ENCODE measurements at regions not wholly inside any gene's neighbourhood (a gene's known extent, or its start where the extent isn't known, plus 50 kb on each side); places are given as distances from the start of the nearest gene placed in this dataset.

- no peak overlapping the region for H3K9ac ChIP-seq (ENCODE audit: low read length in 5 of 5)
- H3K9me3 ChIP-seq (ENCODE audit: control insufficient read depth in 5 of 5, low read length in 5 of 5), result no peaks in the 10 kb centered on the region
- H3K4me3 ChIP-seq (ENCODE audit: low read depth in 1 of 5, low read length in 5 of 5), result no peak overlapping the region
- H3K27ac ChIP-seq (ENCODE audit: low read depth, low read length), result no peak overlapping the region
- H3K27me3 ChIP-seq (ENCODE audit: control insufficient read depth in 5 of 5, insufficient read depth in 4 of 5, low read length in 5 of 5), result no peaks in the 10 kb centered on the region
- H3K36me3 ChIP-seq (ENCODE audit: control insufficient read depth in 5 of 5, insufficient read depth in 5 of 5, low read length in 5 of 5), result no peaks in the 10 kb centered on the region
- no peaks in the 10 kb centered on the region for H3K4me1 ChIP-seq (ENCODE audit: control insufficient read depth in 5 of 5, insufficient read depth in 5 of 5, low read length in 5 of 5)
Measured at GRCh38 chr5:20678814-20679298, 690.9 kb upstream of the CDH18 start.

DNA sequence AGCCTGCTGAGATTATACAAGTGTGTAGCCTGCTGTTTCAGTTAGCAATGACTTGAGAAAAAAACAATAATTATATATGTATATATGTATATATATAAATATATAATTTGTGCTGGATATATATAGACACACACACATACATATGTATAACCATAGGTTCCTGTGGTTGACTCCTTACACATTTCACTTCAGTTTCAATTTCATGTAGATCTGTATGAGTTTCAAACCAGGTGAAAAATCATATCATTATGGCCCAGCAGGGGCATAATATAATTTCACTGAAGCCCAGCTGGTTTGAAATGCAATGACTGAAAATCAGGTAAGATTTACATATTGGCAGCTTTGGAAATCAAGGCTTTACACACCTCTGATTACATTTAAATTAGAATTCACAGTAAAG, 690.4 kb upstream of the CDH18 start:
- no peaks in the 10 kb centered on the region for H3K27me3 ChIP-seq (ENCODE audit: control insufficient read depth in 5 of 5, insufficient read depth in 4 of 5, low read length in 5 of 5)
- H3K4me1 ChIP-seq (ENCODE audit: control insufficient read depth in 5 of 5, insufficient read depth in 5 of 5, low read length in 5 of 5), result no peaks in the 10 kb centered on the region
- H3K4me3 ChIP-seq (ENCODE audit: low read depth in 1 of 5, low read length in 5 of 5), result no peak overlapping the region
- H3K9me3 ChIP-seq (ENCODE audit: control insufficient read depth in 5 of 5, low read length in 5 of 5), result no peaks in the 10 kb centered on the region
- no peak overlapping the region for H3K9ac ChIP-seq (ENCODE audit: low read length in 5 of 5)
- no peaks in the 10 kb centered on the region for H3K36me3 ChIP-seq (ENCODE audit: control insufficient read depth in 5 of 5, insufficient read depth in 5 of 5, low read length in 5 of 5)
- H3K27ac ChIP-seq (ENCODE audit: low read depth, low read length), result no peak overlapping the region

DNA sequence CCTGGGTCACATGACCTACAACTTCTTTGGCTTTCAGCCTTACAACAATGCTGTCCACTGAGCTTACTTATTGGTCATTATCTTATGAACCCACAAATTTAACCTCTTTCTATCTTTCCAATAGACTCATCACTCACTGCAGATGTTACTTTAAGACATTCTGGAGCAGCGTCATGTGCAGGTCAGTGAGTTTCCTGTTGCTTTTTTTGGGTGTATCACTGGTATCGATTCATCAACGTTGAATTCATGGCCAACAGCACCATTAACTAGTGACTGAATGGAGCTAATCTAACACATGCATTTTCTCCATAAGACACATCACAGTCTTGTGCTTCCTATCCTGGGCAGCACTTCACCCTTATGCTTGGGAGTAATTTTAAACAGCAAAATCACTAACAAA, 672.6 kb upstream of the CDH18 start:
- Histone ChIP-seq H3K36me3 (ENCODE audit: control insufficient read depth in 5 of 5, insufficient read depth in 5 of 5, low read length in 5 of 5) (no peaks in the 10 kb centered on the region), H3K27ac (ENCODE audit: low read depth, low read length) (no peak overlapping the region), H3K9ac (ENCODE audit: low read length in 5 of 5) (no peak overlapping the region), H3K27me3 (ENCODE audit: control insufficient read depth in 5 of 5, insufficient read depth in 4 of 5, low read length in 5 of 5) (no peaks in the 10 kb centered on the region), H3K4me3 (ENCODE audit: low read depth in 1 of 5, low read length in 5 of 5) (no peak overlapping the region), H3K4me1 (ENCODE audit: control insufficient read depth in 5 of 5, insufficient read depth in 5 of 5, low read length in 5 of 5) (no peaks in the 10 kb centered on the region), H3K9me3 (ENCODE audit: control insufficient read depth in 5 of 5, low read length in 5 of 5) (no peaks in the 10 kb centered on the region)

- Histone ChIP-seq H3K9me3 (ENCODE audit: control insufficient read depth in 5 of 5, low read length in 5 of 5) (peaks cover 0 to 5% (median 0%) of the 10 kb centered on the region in 5 donors), H3K36me3 (ENCODE audit: control insufficient read depth in 5 of 5, insufficient read depth in 5 of 5, low read length in 5 of 5) (no peaks in the 10 kb centered on the region), H3K9ac (ENCODE audit: low read length in 5 of 5) (no peak overlapping the region), H3K4me3 (ENCODE audit: low read depth in 1 of 5, low read length in 5 of 5) (no peak overlapping the region), H3K4me1 (ENCODE audit: control insufficient read depth in 5 of 5, insufficient read depth in 5 of 5, low read length in 5 of 5) (no peaks in the 10 kb centered on the region), H3K27me3 (ENCODE audit: control insufficient read depth in 5 of 5, insufficient read depth in 4 of 5, low read length in 5 of 5) (no peaks in the 10 kb centered on the region), H3K27ac (ENCODE audit: low read depth, low read length) (no peak overlapping the region)
Measured at GRCh38 chr5:20656262-20656661, 668.3 kb upstream of the CDH18 start.

DNA sequence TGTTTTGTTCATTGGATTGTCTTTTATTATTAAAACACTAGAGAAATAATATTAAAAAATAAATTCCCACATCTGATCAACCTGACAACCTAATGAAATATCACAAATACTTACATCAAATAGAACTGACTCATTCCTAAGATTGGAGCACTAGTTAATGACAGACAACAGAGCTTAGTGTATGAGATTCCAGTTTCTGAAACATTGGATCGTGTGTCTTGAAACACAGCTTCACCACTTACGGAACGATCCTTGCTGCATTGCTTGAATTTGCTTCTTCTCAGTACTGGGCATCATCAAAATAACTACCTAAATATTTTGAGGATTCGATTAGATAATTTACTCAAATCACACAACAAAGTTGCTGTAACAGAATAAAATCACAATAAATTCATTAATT, 667.2 kb upstream of the CDH18 start:
- no peaks in the 10 kb centered on the region for H3K36me3 ChIP-seq (ENCODE audit: control insufficient read depth in 5 of 5, insufficient read depth in 5 of 5, low read length in 5 of 5)
- H3K4me1 ChIP-seq (ENCODE audit: control insufficient read depth in 5 of 5, insufficient read depth in 5 of 5, low read length in 5 of 5), result no peaks in the 10 kb centered on the region
- no peak overlapping the region for H3K4me3 ChIP-seq (ENCODE audit: low read depth in 1 of 5, low read length in 5 of 5)
- H3K27ac ChIP-seq (ENCODE audit: low read depth, low read length), result no peak overlapping the region
- no peaks in the 10 kb centered on the region for H3K27me3 ChIP-seq (ENCODE audit: control insufficient read depth in 5 of 5, insufficient read depth in 4 of 5, low read length in 5 of 5)
- peaks cover 0 to 10% (median 6%) of the 10 kb centered on the region in 5 donors for H3K9me3 ChIP-seq (ENCODE audit: control insufficient read depth in 5 of 5, low read length in 5 of 5)
- H3K9ac ChIP-seq (ENCODE audit: low read length in 5 of 5), result no peak overlapping the region

- Histone ChIP-seq H3K27ac (ENCODE audit: low read depth, low read length) (no peak overlapping the region), H3K36me3 (ENCODE audit: control insufficient read depth in 5 of 5, insufficient read depth in 5 of 5, low read length in 5 of 5) (no peaks in the 10 kb centered on the region), H3K27me3 (ENCODE audit: control insufficient read depth in 5 of 5, insufficient read depth in 4 of 5, low read length in 5 of 5) (no peaks in the 10 kb centered on the region), H3K9me3 (ENCODE audit: control insufficient read depth in 5 of 5, low read length in 5 of 5) (peaks cover 0 to 13% (median 6%) of the 10 kb centered on the region in 5 donors), H3K9ac (ENCODE audit: low read length in 5 of 5) (no peak overlapping the region), H3K4me3 (ENCODE audit: low read depth in 1 of 5, low read length in 5 of 5) (no peak overlapping the region), H3K4me1 (ENCODE audit: control insufficient read depth in 5 of 5, insufficient read depth in 5 of 5, low read length in 5 of 5) (no peaks in the 10 kb centered on the region)
Measured at GRCh38 chr5:20654746-20655145, 666.7 kb upstream of the CDH18 start.

DNA sequence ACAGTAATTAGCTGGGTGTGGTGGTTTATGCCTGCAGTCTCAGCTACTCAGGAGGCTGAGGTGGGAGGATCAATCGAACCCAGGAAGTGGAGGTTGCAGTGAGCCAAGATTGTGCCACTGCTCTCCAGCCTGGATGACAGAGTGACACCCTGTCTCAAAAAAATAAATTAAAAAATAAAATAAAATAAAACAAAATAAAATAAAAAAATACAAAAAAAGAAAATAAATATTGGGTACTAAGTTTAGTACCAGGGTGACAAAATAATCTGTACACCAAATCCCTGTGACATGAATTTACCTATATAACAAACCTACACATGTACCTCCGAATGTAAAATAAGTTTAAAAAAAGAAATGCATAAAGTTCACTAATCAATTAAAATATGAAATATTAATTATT, 666.0 kb upstream of the CDH18 start:
- no peak overlapping the region for H3K27ac ChIP-seq (ENCODE audit: low read depth, low read length)
- peaks cover 0 to 13% (median 9%) of the 10 kb centered on the region in 5 donors for H3K9me3 ChIP-seq (ENCODE audit: control insufficient read depth in 5 of 5, low read length in 5 of 5)
- H3K27me3 ChIP-seq (ENCODE audit: control insufficient read depth in 5 of 5, insufficient read depth in 4 of 5, low read length in 5 of 5), result no peaks in the 10 kb centered on the region
- H3K4me1 ChIP-seq (ENCODE audit: control insufficient read depth in 5 of 5, insufficient read depth in 5 of 5, low read length in 5 of 5), result no peaks in the 10 kb centered on the region
- H3K9ac ChIP-seq (ENCODE audit: low read length in 5 of 5), result no peak overlapping the region
- H3K4me3 ChIP-seq (ENCODE audit: low read depth in 1 of 5, low read length in 5 of 5), result no peak overlapping the region
- H3K36me3 ChIP-seq (ENCODE audit: control insufficient read depth in 5 of 5, insufficient read depth in 5 of 5, low read length in 5 of 5), result no peaks in the 10 kb centered on the region

- Histone ChIP-seq H3K4me3 (ENCODE audit: low read depth in 1 of 5, low read length in 5 of 5) (no peak overlapping the region), H3K27me3 (ENCODE audit: control insufficient read depth in 5 of 5, insufficient read depth in 4 of 5, low read length in 5 of 5) (no peaks in the 10 kb centered on the region), H3K9me3 (ENCODE audit: control insufficient read depth in 5 of 5, low read length in 5 of 5) (peaks cover 0 to 22% (median 10%) of the 10 kb centered on the region in 5 donors), H3K27ac (ENCODE audit: low read depth, low read length) (no peak overlapping the region), H3K4me1 (ENCODE audit: control insufficient read depth in 5 of 5, insufficient read depth in 5 of 5, low read length in 5 of 5) (no peaks in the 10 kb centered on the region), H3K36me3 (ENCODE audit: control insufficient read depth in 5 of 5, insufficient read depth in 5 of 5, low read length in 5 of 5) (no peaks in the 10 kb centered on the region), H3K9ac (ENCODE audit: low read length in 5 of 5) (no peak overlapping the region)
Measured at GRCh38 chr5:20649966-20650365, 662.0 kb upstream of the CDH18 start.

- Histone ChIP-seq H3K4me1 (ENCODE audit: control insufficient read depth in 5 of 5, insufficient read depth in 5 of 5, low read length in 5 of 5) (no peaks in the 10 kb centered on the region), H3K4me3 (ENCODE audit: low read depth in 1 of 5, low read length in 5 of 5) (no peak overlapping the region), H3K27ac (ENCODE audit: low read depth, low read length) (no peak overlapping the region), H3K36me3 (ENCODE audit: control insufficient read depth in 5 of 5, insufficient read depth in 5 of 5, low read length in 5 of 5) (no peaks in the 10 kb centered on the region), H3K9me3 (ENCODE audit: control insufficient read depth in 5 of 5, low read length in 5 of 5) (peaks cover 0 to 22% (median 10%) of the 10 kb centered on the region in 5 donors), H3K9ac (ENCODE audit: low read length in 5 of 5) (no peak overlapping the region), H3K27me3 (ENCODE audit: control insufficient read depth in 5 of 5, insufficient read depth in 4 of 5, low read length in 5 of 5) (no peaks in the 10 kb centered on the region)
Measured at GRCh38 chr5:20648981-20649380, 661.0 kb upstream of the CDH18 start.

DNA sequence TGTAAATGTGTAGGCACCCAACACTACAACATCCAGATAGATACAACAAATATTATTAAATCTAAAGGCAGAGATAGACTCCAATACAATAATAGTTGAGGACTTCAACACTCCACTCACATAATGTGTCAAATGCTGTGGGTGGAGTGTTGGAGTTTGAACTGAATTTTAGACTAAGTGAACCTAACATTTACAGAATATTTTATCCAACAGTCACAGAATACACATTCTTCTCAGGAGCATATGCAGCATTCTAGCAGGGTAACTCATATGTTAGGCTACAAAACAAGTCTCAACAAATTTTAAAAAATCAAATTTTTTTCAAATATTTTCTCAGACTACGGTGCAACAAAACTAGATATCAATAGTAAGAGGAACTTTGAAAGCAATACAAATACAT, 648.7 kb upstream of the CDH18 start:
- Histone ChIP-seq H3K27ac (ENCODE audit: low read depth, low read length) (no peak overlapping the region), H3K27me3 (ENCODE audit: control insufficient read depth in 5 of 5, insufficient read depth in 4 of 5, low read length in 5 of 5) (no peaks in the 10 kb centered on the region), H3K4me1 (ENCODE audit: control insufficient read depth in 5 of 5, insufficient read depth in 5 of 5, low read length in 5 of 5) (no peaks in the 10 kb centered on the region), H3K9ac (ENCODE audit: low read length in 5 of 5) (no peak overlapping the region), H3K36me3 (ENCODE audit: control insufficient read depth in 5 of 5, insufficient read depth in 5 of 5, low read length in 5 of 5) (no peaks in the 10 kb centered on the region), H3K9me3 (ENCODE audit: control insufficient read depth in 5 of 5, low read length in 5 of 5) (peaks cover 0 to 4% (median 0%) of the 10 kb centered on the region in 5 donors), H3K4me3 (ENCODE audit: low read depth in 1 of 5, low read length in 5 of 5) (no peak overlapping the region)

DNA sequence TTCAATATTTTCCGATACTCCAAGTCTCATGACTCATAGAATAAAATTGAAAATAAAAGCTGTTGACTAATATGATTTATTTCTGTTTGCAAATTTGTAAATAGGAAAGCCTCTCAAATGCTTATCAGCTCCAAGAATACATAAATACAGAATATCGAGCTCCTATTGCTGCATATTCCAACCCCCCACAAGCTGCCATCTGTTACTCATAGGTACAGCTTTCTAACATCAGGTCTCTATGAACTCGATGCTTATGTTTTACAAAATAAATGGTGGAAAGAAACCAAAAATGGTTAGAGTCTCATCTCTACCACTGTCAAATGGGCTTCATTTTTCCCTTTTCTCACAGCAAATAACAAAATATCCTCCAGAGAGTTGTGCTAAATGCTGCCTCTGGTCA, 631.6 kb upstream of the CDH18 start:
- H3K4me1 ChIP-seq (ENCODE audit: control insufficient read depth in 5 of 5, insufficient read depth in 5 of 5, low read length in 5 of 5), result peaks cover 0 to 22% (median 12%) of the 10 kb centered on the region in 5 donors
- H3K27me3 ChIP-seq (ENCODE audit: control insufficient read depth in 5 of 5, insufficient read depth in 4 of 5, low read length in 5 of 5), result no peaks in the 10 kb centered on the region
- no peaks in the 10 kb centered on the region for H3K36me3 ChIP-seq (ENCODE audit: control insufficient read depth in 5 of 5, insufficient read depth in 5 of 5, low read length in 5 of 5)
- H3K27ac ChIP-seq (ENCODE audit: low read depth, low read length), result no peak overlapping the region
- H3K4me3 ChIP-seq (ENCODE audit: low read depth in 1 of 5, low read length in 5 of 5), result no peak overlapping the region
- H3K9me3 ChIP-seq (ENCODE audit: control insufficient read depth in 5 of 5, low read length in 5 of 5), result peaks cover 0 to 5% (median 0%) of the 10 kb centered on the region in 5 donors
- no peak overlapping the region for H3K9ac ChIP-seq (ENCODE audit: low read length in 5 of 5)
